Fibroblast of skin of scalp (primary cell): ENCODE measurements at regions not wholly inside any gene's neighbourhood (a gene's known extent, or its start where the extent isn't known, plus 50 kb on each side); places are given as distances from the start of the nearest gene placed in this dataset.
A peak's percentile ranks its signal among the peaks of the same experiment; 100 is the strongest.
"Not testable (repeated sequence)": the region's sequence is repeated elsewhere in the genome, so short reads cannot be mapped to it uniquely, and the experiment has no call there.

Experiments used
- DNase-seq: peaks from one replicate; pipeline ENCODE4 v3.0.0-alpha.2; 2013

GRCh38 chr1:207196135-207196534, 92.1 kb downstream of the C4BPA start:
- DNase-seq = not testable (repeated sequence)

GRCh38 chr1:207201534-207201933, 97.5 kb downstream of the C4BPA start:
- DNase-seq = not testable (repeated sequence)

- no peak for DNase-seq
Measured at GRCh38 chr1:207202480-207202879, 98.4 kb downstream of the C4BPA start.

- DNase-seq = no peak
Measured at GRCh38 chr1:207203541-207203940, 99.5 kb downstream of the C4BPA start.

- no peak for DNase-seq
Measured at GRCh38 chr1:207205614-207206061, 101.6 kb downstream of the C4BPA start.

GRCh38 chr1:207208691-207209090, 104.7 kb downstream of the C4BPA start:
- DNase-seq = not testable (repeated sequence)

GRCh38 chr1:207214453-207214852, 107.0 kb upstream of the CD55 start:
- DNase-seq = no peak

GRCh38 chr1:207217778-207218511, 103.5 kb upstream of the CD55 start:
- no peak for DNase-seq

GRCh38 chr1:207218512-207219362, 102.7 kb upstream of the CD55 start:
- DNase-seq = no peak

GRCh38 chr1:207219979-207220889, 101.2 kb upstream of the CD55 start:
- DNase-seq = no peak

GRCh38 chr1:207221934-207222351, 99.5 kb upstream of the CD55 start:
- DNase-seq = no peak

GRCh38 chr1:207223162-207223561, 98.3 kb upstream of the CD55 start:
- DNase-seq = no peak

GRCh38 chr1:207224666-207225065, 96.8 kb upstream of the CD55 start:
- DNase-seq = no peak

- DNase-seq = no peak
Measured at GRCh38 chr1:207227131-207227630, 94.3 kb upstream of the CD55 start.

GRCh38 chr1:207228987-207229386, 92.5 kb upstream of the CD55 start:
- no peak for DNase-seq

GRCh38 chr1:207230441-207230840, 91.0 kb upstream of the CD55 start:
- no peak for DNase-seq

GRCh38 chr1:207234690-207235089, 86.8 kb upstream of the CD55 start:
- DNase-seq = no peak

- DNase-seq = no peak
Measured at GRCh38 chr1:207239874-207240273, 81.6 kb upstream of the CD55 start.

GRCh38 chr1:207240325-207241101, 81.0 kb upstream of the CD55 start:
- DNase-seq = peak; percentile 36

GRCh38 chr1:207241164-207241934, 80.1 kb upstream of the CD55 start:
- no peak for DNase-seq
